Lower lobe of right lung (tissue), 2 donors: ENCODE measurements at regions not wholly inside any gene's neighbourhood (a gene's known extent, or its start where the extent isn't known, plus 50 kb on each side); places are given as distances from the start of the nearest gene placed in this dataset.

Source experiments
- ATAC-seq, 2 donors: fragments of 200-7000 bp; cut with Tn5 transposase; one replicate each; pipeline ENCODE4 v1.9.1; 2020 to 2022; ENCODE audit warnings: mild to moderate bottlenecking in 2 of 2, moderate library complexity in 2 of 2
- DNase-seq: peaks from one replicate; pipeline ENCODE4 v3.0.0-alpha.2; 2020
- H3K27ac ChIP-seq: fragments of 200-600 bp; one replicate; pipeline ENCODE4 v1.8.0; 2022
- H3K27me3 ChIP-seq: fragments of 200-600 bp; one replicate; pipeline ENCODE4 v1.8.0; 2022; ENCODE audit warnings: low read depth
- H3K36me3 ChIP-seq: fragments of 200-600 bp; one replicate; pipeline ENCODE4 v1.8.0; 2022; ENCODE audit warnings: mild to moderate bottlenecking
- H3K4me1 ChIP-seq: fragments of 200-600 bp; one replicate; pipeline ENCODE4 v1.8.0; 2022
- H3K4me3 ChIP-seq: fragments of 200-600 bp; one replicate; pipeline ENCODE4 v1.8.0; 2022; ENCODE audit warnings: mild to moderate bottlenecking
- H3K9me3 ChIP-seq: fragments of 200-600 bp; one replicate; pipeline ENCODE4 v1.8.0; 2022
- CTCF ChIP-seq: fragments of 200-600 bp; IDR thresholded peaks from one replicate; pipeline ENCODE4 v1.8.0; 2022; ENCODE audit warnings: antibody characterized with exemption, mild to moderate bottlenecking
- intact Hi-C: fragments of 100-400 bp; cut with DNase I; formaldehyde crosslinking; loops from one replicate; pipeline ENCODE4 v1.11.0; 2022
- donor health status: DM: no; HTN: yes; CAD: no; lungs with severe emphysema.

GRCh38 chr20:62551407-62552323 lies 75.9 kb upstream of the GATA5 start:
- Histone ChIP-seq H3K9me3 (no peaks in the 10 kb centered on the region), H3K4me3 (peak overlapping the region; percentile 37), H3K4me1 (peaks cover 17% of the 10 kb centered on the region), H3K36me3 (no peaks in the 10 kb centered on the region), H3K27me3 (peaks cover 95% of the 10 kb centered on the region), H3K27ac (no peak overlapping the region)
- DNase-seq (no peak), ATAC-seq (no peak)
- no peak for TF ChIP-seq CTCF
- intact Hi-C loops: no loop called here

- no peaks in the 10 kb centered on the region for H3K36me3 ChIP-seq
- peaks cover 96% of the 10 kb centered on the region for H3K27me3 ChIP-seq
- no peak overlapping the region for H3K27ac ChIP-seq
- DNase-seq (no peak), ATAC-seq (no peak)
- intact Hi-C loops: no loop called here
- peaks cover 17% of the 10 kb centered on the region for H3K4me1 ChIP-seq
- TF ChIP-seq CTCF: no peak
- H3K4me3 ChIP-seq: no peak overlapping the region
- H3K9me3 ChIP-seq: no peaks in the 10 kb centered on the region
Measured at GRCh38 chr20:62552613-62553012, 76.8 kb upstream of the GATA5 start.

GRCh38 chr20:62553136-62553837 lies 77.5 kb upstream of the GATA5 start:
- H3K4me1 ChIP-seq: peaks cover 17% of the 10 kb centered on the region
- no peaks in the 10 kb centered on the region for H3K36me3 ChIP-seq
- no peak overlapping the region for H3K27ac ChIP-seq
- DNase-seq: no peak
- TF ChIP-seq CTCF: no peak
- no peaks in the 10 kb centered on the region for H3K9me3 ChIP-seq
- ATAC-seq: no peak
- peaks cover 100% of the 10 kb centered on the region for H3K27me3 ChIP-seq
- intact Hi-C loops: no loop called here
- no peak overlapping the region for H3K4me3 ChIP-seq

GRCh38 chr20:62553838-62554161 lies 78.0 kb upstream of the GATA5 start:
- Histone ChIP-seq H3K4me1 (peaks cover 17% of the 10 kb centered on the region), H3K9me3 (no peaks in the 10 kb centered on the region), H3K36me3 (no peaks in the 10 kb centered on the region), H3K27me3 (peaks cover 96% of the 10 kb centered on the region), H3K27ac (no peak overlapping the region), H3K4me3 (no peak overlapping the region)
- intact Hi-C loops: no loop called here
- ATAC-seq: no peak
- no peak for TF ChIP-seq CTCF
- DNase-seq: no peak

GRCh38 chr20:62554214-62554897 lies 78.6 kb upstream of the GATA5 start:
- H3K9me3 ChIP-seq: no peaks in the 10 kb centered on the region
- DNase-seq: no peak
- H3K27me3 ChIP-seq: peaks cover 90% of the 10 kb centered on the region

More at GRCh38 chr20:62554214-62554897, 78.6 kb upstream of the GATA5 start:
- intact Hi-C loops: no loop called here
- Histone ChIP-seq H3K4me1 (peaks cover 17% of the 10 kb centered on the region), H3K4me3 (no peak overlapping the region), H3K27ac (no peak overlapping the region), H3K36me3 (no peaks in the 10 kb centered on the region)
- TF ChIP-seq CTCF: no peak
- ATAC-seq: no peak
